GM12878 (cell line): ENCODE measurements at regions not wholly inside any gene's neighbourhood (a gene's known extent, or its start where the extent isn't known, plus 50 kb on each side); places are given as distances from the start of the nearest gene placed in this dataset.

Experiments used
- ATF7 ChIP-seq: fragments of 450-650 bp; IDR thresholded peaks from 2 replicates; pipeline ENCODE4 v1.6.1; 2016; ENCODE audit warnings: low read depth, mild to moderate bottlenecking
- CREM ChIP-seq: IDR thresholded peaks from 2 replicates; pipeline ENCODE4 v1.6.1; 2014; ENCODE audit warnings: antibody characterized with exemption, low read depth
- CTCF ChIP-seq, 3 experiments: IDR thresholded peaks in 2 of 3; conservative IDR thresholded peaks in 1 of 3; 2 replicates each; pipeline ENCODE4 v1.5.1; 2011; ENCODE audit warnings: low read depth in 3 of 3, low read length in 3 of 3, mild to moderate bottlenecking in 3 of 3, control low read depth in 2 of 3, moderate library complexity in 2 of 3, inconsistent platforms in 1 of 3, mixed read lengths in 1 of 3; ENCODE audit not compliant: control insufficient read depth in 2 of 3, insufficient read depth in 1 of 3; ENCODE audit errors: extremely low read depth in 1 of 3
- EP300 ChIP-seq, 2 experiments: fragments of 150-350 bp in 1 of 2; IDR thresholded peaks; 2 replicates each; pipeline ENCODE4 v1.6.1; 2011 to 2012; ENCODE audit warnings: low read depth in 2 of 2, low read length in 2 of 2, borderline replicate concordance in 1 of 2, improper control_type of control experiment in 1 of 2, inconsistent platforms in 1 of 2; ENCODE audit not compliant: control insufficient read depth in 1 of 2
- EZH2 ChIP-seq: IDR thresholded peaks from 2 replicates; pipeline ENCODE4 v1.6.1; 2012; ENCODE audit warnings: low read depth, mild to moderate bottlenecking, control low read depth, inconsistent platforms, low read length, borderline replicate concordance; ENCODE audit not compliant: control insufficient read depth
- NFYB ChIP-seq: IDR thresholded peaks from 2 replicates; pipeline ENCODE4 v1.6.1; 2011; ENCODE audit warnings: low read depth, mild to moderate bottlenecking, low read length, improper control_type of control experiment, moderate library complexity; ENCODE audit not compliant: insufficient read depth
- POLR2A ChIP-seq: IDR thresholded peaks from 2 replicates; pipeline ENCODE4 v1.6.1; 2011; ENCODE audit warnings: low read depth, mild to moderate bottlenecking, low read length
- RAD21 ChIP-seq: IDR thresholded peaks from 2 replicates; pipeline ENCODE4 v1.6.1; 2011; ENCODE audit warnings: mild to moderate bottlenecking, low read depth, low read length, moderate library complexity; ENCODE audit not compliant: insufficient read depth
- TARDBP ChIP-seq: IDR thresholded peaks from 2 replicates; pipeline ENCODE4 v1.6.1; 2016; ENCODE audit warnings: borderline replicate concordance
- TF ChIP-seq, protein P1 (sequence below): fragments of 450-650 bp; IDR thresholded peaks from 2 replicates; pipeline ENCODE4 v1.6.1; 2016; ENCODE audit warnings: mild to moderate bottlenecking
- TF ChIP-seq, protein P2 (sequence below): IDR thresholded peaks from 2 replicates; pipeline ENCODE4 v1.6.1; 2011; ENCODE audit warnings: low read depth, low read length, improper control_type of control experiment, borderline replicate concordance

DNA sequence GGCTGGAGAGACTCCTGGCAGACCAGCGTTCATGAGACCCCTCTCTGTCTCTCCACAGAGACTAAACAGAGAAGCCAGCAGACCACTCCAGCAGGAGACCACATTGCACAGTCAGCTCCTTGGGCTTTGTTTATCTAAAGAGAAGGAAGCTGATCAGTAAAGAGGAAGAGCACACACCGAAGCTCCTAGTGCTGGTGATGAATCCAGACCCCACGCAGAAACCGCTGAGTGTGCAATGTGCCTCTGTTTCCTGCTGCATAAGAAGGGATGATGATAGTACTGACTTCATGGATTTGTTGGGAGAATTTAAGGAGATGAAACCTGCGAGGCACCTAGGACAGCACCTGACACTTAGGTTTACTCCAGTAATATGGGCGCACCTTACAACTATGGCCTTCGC lies 544.1 kb upstream of the ID2 start:
- TF ChIP-seq EP300 (IDR thresholded peaks at IDR 0.05; ENCODE audit: borderline replicate concordance in 1 of 2, control insufficient read depth in 1 of 2, low read depth in 2 of 2, low read length in 2 of 2) (no peak), CREM (no peak), TARDBP (no peak), CTCF (IDR thresholded peaks at IDR 0.05 in 2 of 3, conservative IDR thresholded peaks at IDR 0.05 in 1 of 3; ENCODE audit: control insufficient read depth in 2 of 3, extremely low read depth in 1 of 3, insufficient read depth in 1 of 3, low read depth in 3 of 3, low read length in 3 of 3) (no peak), POLR2A (no peak), RAD21 (no peak), EZH2 (no peak), ATF7 (no peak), NFYB (no peak)
- TF ChIP-seq, protein P1, sequence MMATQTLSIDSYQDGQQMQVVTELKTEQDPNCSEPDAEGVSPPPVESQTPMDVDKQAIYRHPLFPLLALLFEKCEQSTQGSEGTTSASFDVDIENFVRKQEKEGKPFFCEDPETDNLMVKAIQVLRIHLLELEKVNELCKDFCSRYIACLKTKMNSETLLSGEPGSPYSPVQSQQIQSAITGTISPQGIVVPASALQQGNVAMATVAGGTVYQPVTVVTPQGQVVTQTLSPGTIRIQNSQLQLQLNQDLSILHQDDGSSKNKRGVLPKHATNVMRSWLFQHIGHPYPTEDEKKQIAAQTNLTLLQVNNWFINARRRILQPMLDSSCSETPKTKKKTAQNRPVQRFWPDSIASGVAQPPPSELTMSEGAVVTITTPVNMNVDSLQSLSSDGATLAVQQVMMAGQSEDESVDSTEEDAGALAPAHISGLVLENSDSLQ: no peak
- TF ChIP-seq, protein P2, sequence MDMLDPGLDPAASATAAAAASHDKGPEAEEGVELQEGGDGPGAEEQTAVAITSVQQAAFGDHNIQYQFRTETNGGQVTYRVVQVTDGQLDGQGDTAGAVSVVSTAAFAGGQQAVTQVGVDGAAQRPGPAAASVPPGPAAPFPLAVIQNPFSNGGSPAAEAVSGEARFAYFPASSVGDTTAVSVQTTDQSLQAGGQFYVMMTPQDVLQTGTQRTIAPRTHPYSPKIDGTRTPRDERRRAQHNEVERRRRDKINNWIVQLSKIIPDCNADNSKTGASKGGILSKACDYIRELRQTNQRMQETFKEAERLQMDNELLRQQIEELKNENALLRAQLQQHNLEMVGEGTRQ: no peak
